ENCODE measurements at regions not wholly inside any gene's neighbourhood (a gene's known extent, or its start where the extent isn't known, plus 50 kb on each side); places are given as distances from the start of the nearest gene placed in this dataset.

DNA sequence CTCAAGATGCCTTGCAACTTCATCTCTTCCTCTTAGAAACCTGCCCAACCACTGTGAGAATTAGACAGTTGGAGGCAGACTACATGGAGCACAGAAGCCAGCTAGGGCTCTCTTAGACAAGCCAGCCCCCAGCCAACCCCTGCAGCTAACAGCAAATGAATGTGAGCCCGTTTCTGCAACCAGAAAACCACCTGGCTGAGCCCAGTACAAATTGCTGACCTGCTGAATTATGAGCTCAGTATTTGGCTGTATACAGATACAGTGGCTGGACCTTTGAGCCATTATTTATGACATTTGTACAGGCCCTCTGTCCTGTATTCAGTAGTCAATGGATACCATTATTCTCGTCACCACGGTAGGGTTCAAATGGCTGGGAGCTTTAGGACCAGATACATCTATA is 112.9 kb downstream of the TBX5 start:
- ATAC-seq, result no peak
- no peak for TF ChIP-seq POLR2A (IDR thresholded peaks at IDR 0.05)
- TF ChIP-seq, protein P1, sequence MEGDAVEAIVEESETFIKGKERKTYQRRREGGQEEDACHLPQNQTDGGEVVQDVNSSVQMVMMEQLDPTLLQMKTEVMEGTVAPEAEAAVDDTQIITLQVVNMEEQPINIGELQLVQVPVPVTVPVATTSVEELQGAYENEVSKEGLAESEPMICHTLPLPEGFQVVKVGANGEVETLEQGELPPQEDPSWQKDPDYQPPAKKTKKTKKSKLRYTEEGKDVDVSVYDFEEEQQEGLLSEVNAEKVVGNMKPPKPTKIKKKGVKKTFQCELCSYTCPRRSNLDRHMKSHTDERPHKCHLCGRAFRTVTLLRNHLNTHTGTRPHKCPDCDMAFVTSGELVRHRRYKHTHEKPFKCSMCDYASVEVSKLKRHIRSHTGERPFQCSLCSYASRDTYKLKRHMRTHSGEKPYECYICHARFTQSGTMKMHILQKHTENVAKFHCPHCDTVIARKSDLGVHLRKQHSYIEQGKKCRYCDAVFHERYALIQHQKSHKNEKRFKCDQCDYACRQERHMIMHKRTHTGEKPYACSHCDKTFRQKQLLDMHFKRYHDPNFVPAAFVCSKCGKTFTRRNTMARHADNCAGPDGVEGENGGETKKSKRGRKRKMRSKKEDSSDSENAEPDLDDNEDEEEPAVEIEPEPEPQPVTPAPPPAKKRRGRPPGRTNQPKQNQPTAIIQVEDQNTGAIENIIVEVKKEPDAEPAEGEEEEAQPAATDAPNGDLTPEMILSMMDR (IDR thresholded peaks at IDR 0.05), result no peak
- 56 to 63% methylated on average over 3 of the region's 3 CpGs for WGBS, 2 donors
- DNase-seq, result no peak
- H3K9me3 ChIP-seq, result peaks cover 0 to 5% (median 0%) of the 10 kb centered on the region in 3 donors
- H3K4me3 ChIP-seq, result no peak overlapping the region
- H3K27ac ChIP-seq, result no peak overlapping the region
- intact Hi-C loops (cut with DNase I), result no loop called here
- H3K36me3 ChIP-seq (replicated peaks in 1 of 2; ENCODE audit: insufficient read depth in 1 of 2, low read depth in 2 of 2), result no peaks in the 10 kb centered on the region
- no peaks in the 10 kb centered on the region for H3K4me1 ChIP-seq
- no peaks in the 10 kb centered on the region for H3K27me3 ChIP-seq

DNA sequence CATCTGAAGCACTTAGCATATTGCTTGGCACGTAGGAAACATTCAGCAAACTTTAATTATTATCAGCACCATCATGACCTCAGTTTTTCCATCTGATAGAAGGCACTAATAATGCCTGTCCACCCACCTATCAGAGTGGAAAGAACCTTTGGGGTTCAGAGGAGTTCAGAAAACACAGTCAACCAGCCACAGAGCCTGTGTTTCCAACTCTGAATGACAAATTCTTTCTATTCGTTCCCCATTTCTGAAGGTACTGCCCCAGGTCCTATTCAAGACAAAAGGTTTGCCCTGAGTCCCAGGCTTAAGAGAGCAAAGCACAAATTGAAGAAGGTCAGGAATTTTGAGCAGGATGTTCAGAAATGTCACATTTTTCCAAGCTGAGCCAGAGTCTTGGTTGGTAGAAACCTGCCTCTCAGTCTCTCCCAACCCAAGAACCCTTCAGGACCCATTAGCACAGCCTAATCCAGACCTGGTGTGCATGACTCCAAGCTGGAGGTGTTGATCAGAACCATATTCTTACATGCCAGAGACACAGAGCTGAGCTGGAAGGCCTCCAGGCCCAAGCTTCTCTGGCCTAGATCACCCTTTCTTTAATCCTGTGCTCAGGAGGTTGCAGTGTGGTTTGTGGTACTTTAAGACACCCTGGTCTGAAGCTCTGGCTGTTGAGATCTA is 114.4 kb downstream of the TBX5 start:
- intact Hi-C loops (cut with DNase I), result no loop called here
- DNase-seq (no peak), ATAC-seq (no peak)
- Histone ChIP-seq H3K27ac (no peak overlapping the region), H3K4me1 (no peaks in the 10 kb centered on the region), H3K27me3 (no peaks in the 10 kb centered on the region), H3K9me3 (peaks cover 0 to 5% (median 0%) of the 10 kb centered on the region in 3 donors), H3K4me3 (no peak overlapping the region), H3K36me3 (replicated peaks in 1 of 2; ENCODE audit: insufficient read depth in 1 of 2, low read depth in 2 of 2) (no peaks in the 10 kb centered on the region)
- WGBS, 2 donors, result 53 to 57% methylated on average over 2 of the region's 2 CpGs
- TF ChIP-seq, protein P1 (IDR thresholded peaks at IDR 0.05), result no peak
- no peak for TF ChIP-seq POLR2A (IDR thresholded peaks at IDR 0.05)

DNA sequence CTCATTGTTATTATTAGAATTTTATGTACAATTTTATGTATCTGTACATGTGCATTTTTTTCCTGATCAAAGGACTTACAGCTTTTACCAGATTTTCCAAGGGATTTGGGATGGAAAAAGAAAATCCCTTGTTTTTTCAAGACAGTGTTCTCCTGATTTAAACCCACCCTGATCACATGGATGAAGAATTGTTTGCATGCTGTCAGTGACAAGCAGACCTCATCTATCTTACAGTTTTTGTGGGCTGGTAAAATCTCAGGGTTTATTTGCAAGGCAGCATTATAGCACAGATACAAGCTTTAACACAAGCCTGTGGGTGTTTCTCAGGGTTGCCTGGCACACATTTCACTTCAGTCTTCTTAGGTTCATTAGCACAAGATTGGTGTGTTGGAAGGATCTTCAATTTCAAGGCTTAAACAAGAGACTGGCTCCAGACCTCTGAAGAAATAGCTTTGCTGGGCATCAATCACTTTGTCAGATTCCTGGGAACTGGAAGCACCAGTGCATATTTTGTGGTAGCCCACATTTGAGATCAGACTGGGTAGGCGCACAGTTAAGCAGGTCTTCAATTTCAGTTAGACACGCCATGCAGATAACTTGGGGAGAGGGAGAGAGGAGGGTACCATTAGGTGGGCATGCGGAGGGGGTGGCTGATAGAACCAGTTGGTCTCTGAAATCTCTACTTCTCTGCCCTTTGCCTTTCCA is 118.0 kb downstream of the TBX5 start:
- intact Hi-C loops (cut with DNase I), result no loop called here
- no peaks in the 10 kb centered on the region for H3K4me1 ChIP-seq
- WGBS, 2 donors, result 39 to 40% methylated on average over 3 of the region's 3 CpGs
- ATAC-seq (no peak), DNase-seq (no peak)
- no peak for TF ChIP-seq POLR2A (IDR thresholded peaks at IDR 0.05)
- TF ChIP-seq, protein P1 (IDR thresholded peaks at IDR 0.05), result no peak
- no peak overlapping the region for H3K27ac ChIP-seq
- H3K4me3 ChIP-seq, result no peak overlapping the region
- peaks cover 0 to 3% (median 0%) of the 10 kb centered on the region in 3 donors for H3K9me3 ChIP-seq
- H3K36me3 ChIP-seq (replicated peaks in 1 of 2; ENCODE audit: insufficient read depth in 1 of 2, low read depth in 2 of 2), result no peaks in the 10 kb centered on the region
- H3K27me3 ChIP-seq, result no peaks in the 10 kb centered on the region

DNA sequence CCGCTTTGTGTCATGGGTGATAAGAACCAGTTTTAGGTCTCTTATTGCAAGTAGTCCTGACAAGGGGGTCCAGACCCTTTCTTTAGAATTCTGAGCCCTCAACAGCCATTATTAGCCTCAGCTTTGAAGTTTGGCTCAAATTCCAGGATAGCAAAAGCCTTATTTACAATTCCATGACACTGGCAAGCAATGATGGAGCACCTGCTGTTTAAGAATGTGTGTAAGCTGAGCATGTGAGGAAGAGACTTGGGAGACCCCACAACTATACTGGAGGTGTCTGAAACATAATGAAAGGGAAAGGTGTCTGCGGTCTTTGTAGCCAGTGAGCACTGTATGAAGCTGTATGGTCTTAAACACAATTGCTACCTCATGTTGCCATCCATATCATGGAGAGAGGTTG is 119.8 kb downstream of the TBX5 start:
- H3K4me3 ChIP-seq, result no peak overlapping the region
- H3K27me3 ChIP-seq, result no peaks in the 10 kb centered on the region
- ATAC-seq, result no peak
- H3K27ac ChIP-seq, result no peak overlapping the region
- H3K9me3 ChIP-seq, result no peaks in the 10 kb centered on the region
- TF ChIP-seq, protein P1 (IDR thresholded peaks at IDR 0.05), result no peak
- TF ChIP-seq POLR2A (IDR thresholded peaks at IDR 0.05), result no peak
- H3K4me1 ChIP-seq, result no peaks in the 10 kb centered on the region
- intact Hi-C loops (cut with DNase I), result no loop called here
- H3K36me3 ChIP-seq (replicated peaks in 1 of 2; ENCODE audit: insufficient read depth in 1 of 2, low read depth in 2 of 2), result no peaks in the 10 kb centered on the region
- WGBS, 2 donors, result 65 to 72% methylated on average over 2 of the region's 2 CpGs
- no peak for DNase-seq

Measured in body of pancreas (tissue), 4 donors.